WTC11 (cell line): ENCODE measurements at regions not wholly inside any gene's neighbourhood (a gene's known extent, or its start where the extent isn't known, plus 50 kb on each side); places are given as distances from the start of the nearest gene placed in this dataset.

Source experiments
- CBFB ChIP-seq: sonication (generic); formaldehyde crosslinking; IDR thresholded peaks from 2 replicates; pipeline ENCODE4 v1.8.1; 2022; ENCODE audit warnings: mild to moderate bottlenecking, low read depth, missing genetic modification reagents
- CREB1 ChIP-seq: sonication (generic); formaldehyde crosslinking; IDR thresholded peaks from 2 replicates; pipeline ENCODE4 v1.8.0; 2023; ENCODE audit warnings: mild to moderate bottlenecking, missing genetic modification reagents
- CTCF ChIP-seq: fragments of 200-600 bp; IDR thresholded peaks from 2 replicates; pipeline ENCODE4 v1.8.0; 2022; ENCODE audit warnings: antibody characterized with exemption
- E2F5 ChIP-seq: sonication (generic); formaldehyde crosslinking; IDR thresholded peaks from 2 replicates; pipeline ENCODE4 v1.8.1; 2022; ENCODE audit warnings: mild to moderate bottlenecking, moderate library complexity, missing genetic modification reagents
- NFYB ChIP-seq: sonication (generic); formaldehyde crosslinking; conservative IDR thresholded peaks from 2 replicates; pipeline ENCODE4 v1.8.0; 2022; ENCODE audit warnings: low read depth, missing genetic modification reagents
- TEAD1 ChIP-seq: sonication (generic); formaldehyde crosslinking; IDR thresholded peaks from 2 replicates; pipeline ENCODE4 v1.8.0; 2022; ENCODE audit warnings: mild to moderate bottlenecking, missing genetic modification reagents
- ZNF232 ChIP-seq: sonication (generic); formaldehyde crosslinking; IDR thresholded peaks from 2 replicates; pipeline ENCODE4 v1.8.0; 2022; ENCODE audit warnings: mild to moderate bottlenecking, missing genetic modification reagents
- TF ChIP-seq, protein P1 (sequence below): sonication (generic); formaldehyde crosslinking; IDR thresholded peaks from 2 replicates; pipeline ENCODE4 v1.8.1; 2022; ENCODE audit warnings: low read depth, mild to moderate bottlenecking, moderate library complexity, missing genetic modification reagents, borderline replicate concordance
- TF ChIP-seq, protein P2 (sequence below): sonication (generic); formaldehyde crosslinking; IDR thresholded peaks from 2 replicates; pipeline ENCODE4 v1.8.1; 2023; ENCODE audit warnings: mild to moderate bottlenecking, missing genetic modification reagents, moderate library complexity

- no peak for TF ChIP-seq CTCF
- TF ChIP-seq, protein P1, sequence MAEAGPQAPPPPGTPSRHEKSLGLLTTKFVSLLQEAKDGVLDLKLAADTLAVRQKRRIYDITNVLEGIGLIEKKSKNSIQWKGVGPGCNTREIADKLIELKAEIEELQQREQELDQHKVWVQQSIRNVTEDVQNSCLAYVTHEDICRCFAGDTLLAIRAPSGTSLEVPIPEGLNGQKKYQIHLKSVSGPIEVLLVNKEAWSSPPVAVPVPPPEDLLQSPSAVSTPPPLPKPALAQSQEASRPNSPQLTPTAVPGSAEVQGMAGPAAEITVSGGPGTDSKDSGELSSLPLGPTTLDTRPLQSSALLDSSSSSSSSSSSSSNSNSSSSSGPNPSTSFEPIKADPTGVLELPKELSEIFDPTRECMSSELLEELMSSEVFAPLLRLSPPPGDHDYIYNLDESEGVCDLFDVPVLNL = no peak
- no peak for TF ChIP-seq CBFB (CRISPR knock-in tag)
- no peak for TF ChIP-seq E2F5 (CRISPR knock-in tag)
- TF ChIP-seq ZNF232 = no peak
- no peak for TF ChIP-seq CREB1 (CRISPR knock-in tag)
- TF ChIP-seq, protein P2, sequence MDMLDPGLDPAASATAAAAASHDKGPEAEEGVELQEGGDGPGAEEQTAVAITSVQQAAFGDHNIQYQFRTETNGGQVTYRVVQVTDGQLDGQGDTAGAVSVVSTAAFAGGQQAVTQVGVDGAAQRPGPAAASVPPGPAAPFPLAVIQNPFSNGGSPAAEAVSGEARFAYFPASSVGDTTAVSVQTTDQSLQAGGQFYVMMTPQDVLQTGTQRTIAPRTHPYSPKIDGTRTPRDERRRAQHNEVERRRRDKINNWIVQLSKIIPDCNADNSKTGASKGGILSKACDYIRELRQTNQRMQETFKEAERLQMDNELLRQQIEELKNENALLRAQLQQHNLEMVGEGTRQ (CRISPR knock-in tag) = no peak
- no peak for TF ChIP-seq TEAD1 (CRISPR knock-in tag)
- TF ChIP-seq NFYB = no peak
These were observed 1436.4 kb downstream of the SUCLG1 start for GRCh38 chr2:83022631-83023210.
